ENCODE measurements at regions not wholly inside any gene's neighbourhood (a gene's known extent, or its start where the extent isn't known, plus 50 kb on each side); places are given as distances from the start of the nearest gene placed in this dataset.

DNA sequence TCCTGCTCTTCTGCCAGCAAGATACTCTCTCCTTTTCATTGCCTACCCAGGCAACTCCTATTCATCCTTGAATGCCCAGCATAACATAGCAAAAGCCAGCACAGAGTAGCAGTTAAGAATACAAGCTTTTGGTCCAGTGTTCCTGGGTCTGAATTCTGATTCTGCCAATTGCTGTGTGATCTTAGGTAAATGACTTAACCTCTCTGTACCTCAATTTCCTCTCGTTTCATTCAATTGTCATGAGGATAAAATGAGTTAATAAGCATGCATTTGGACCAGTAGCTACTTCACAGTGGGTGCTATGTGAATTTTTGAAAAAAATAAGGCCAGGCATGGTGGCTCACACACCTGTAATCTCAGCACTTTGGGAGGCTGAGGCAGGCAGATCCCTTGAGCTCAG is 346.0 kb downstream of the BUD13 start:
- no peak for TF ChIP-seq ZFX (IDR thresholded peaks at IDR 0.05; ENCODE audit: borderline replicate concordance)
- TF ChIP-seq, protein P1, sequence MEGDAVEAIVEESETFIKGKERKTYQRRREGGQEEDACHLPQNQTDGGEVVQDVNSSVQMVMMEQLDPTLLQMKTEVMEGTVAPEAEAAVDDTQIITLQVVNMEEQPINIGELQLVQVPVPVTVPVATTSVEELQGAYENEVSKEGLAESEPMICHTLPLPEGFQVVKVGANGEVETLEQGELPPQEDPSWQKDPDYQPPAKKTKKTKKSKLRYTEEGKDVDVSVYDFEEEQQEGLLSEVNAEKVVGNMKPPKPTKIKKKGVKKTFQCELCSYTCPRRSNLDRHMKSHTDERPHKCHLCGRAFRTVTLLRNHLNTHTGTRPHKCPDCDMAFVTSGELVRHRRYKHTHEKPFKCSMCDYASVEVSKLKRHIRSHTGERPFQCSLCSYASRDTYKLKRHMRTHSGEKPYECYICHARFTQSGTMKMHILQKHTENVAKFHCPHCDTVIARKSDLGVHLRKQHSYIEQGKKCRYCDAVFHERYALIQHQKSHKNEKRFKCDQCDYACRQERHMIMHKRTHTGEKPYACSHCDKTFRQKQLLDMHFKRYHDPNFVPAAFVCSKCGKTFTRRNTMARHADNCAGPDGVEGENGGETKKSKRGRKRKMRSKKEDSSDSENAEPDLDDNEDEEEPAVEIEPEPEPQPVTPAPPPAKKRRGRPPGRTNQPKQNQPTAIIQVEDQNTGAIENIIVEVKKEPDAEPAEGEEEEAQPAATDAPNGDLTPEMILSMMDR (IDR thresholded peaks at IDR 0.05), result no peak
- H3K27ac ChIP-seq, result no peak overlapping the region

DNA sequence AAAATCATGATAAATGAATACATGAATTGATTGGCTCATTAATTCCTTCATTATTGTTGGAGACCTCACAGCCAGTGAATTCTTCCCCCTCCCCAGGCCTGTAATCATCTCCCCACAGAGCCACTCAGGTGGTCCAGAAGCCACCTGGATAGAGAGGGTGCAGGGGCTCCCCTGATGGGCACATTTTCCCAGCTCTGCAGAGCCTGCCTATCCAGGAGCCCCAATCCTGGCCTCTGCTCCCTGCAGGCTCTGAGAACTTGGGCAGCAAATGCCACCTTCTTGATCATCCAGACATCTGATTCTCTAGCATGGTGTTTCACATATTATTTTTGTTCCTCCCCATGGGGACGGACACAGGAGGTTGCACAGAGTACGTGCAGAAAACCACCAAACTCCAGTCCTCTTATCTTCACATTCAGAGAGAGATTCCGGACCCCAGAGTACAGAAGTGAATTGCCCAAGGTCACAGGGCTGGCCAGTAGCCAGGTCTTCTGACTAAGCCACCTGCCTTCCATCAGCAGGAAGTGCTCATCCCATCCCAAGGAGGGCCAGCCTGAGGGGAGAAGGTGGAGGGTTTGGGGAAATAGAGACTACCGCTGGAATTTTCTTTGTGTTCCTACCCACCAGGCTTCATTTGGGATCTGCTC is 348.0 kb downstream of the BUD13 start:
- TF ChIP-seq ZFX (IDR thresholded peaks at IDR 0.05; ENCODE audit: borderline replicate concordance), result no peak
- TF ChIP-seq, protein P1 (IDR thresholded peaks at IDR 0.05), result no peak
- H3K27ac ChIP-seq, result no peak overlapping the region

DNA sequence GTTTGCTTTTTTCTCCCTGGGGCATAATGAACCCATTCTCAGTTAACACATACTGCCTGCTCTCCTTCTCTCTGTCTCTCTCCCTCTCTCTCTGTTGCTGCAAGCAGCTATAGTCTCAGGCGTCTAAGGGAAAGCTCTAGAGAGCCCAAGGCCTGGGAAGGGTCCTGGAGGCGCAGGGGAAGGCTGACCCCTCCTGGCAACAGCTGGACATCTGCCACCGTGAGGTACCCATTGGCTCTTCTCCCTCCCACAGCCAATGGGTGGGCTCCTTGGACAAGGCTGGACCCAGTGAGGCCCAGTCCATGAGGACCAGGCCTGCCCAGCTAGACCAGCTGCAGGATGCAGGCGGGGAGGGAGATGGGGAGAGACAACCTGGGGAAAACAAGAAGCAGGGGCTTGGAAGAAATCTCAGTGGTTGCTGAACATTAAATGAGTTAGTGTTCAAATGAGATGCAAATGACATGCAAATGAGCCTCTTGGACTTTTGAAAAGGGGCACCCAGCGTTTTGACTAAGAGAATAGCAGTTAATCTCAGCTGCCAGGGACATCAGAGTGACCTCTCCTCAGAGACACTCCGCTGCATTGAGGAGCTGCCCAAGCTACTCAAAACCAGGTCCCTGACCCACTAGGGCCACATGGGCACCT is 349.7 kb downstream of the BUD13 start:
- no peak overlapping the region for H3K27ac ChIP-seq
- TF ChIP-seq, protein P1 (IDR thresholded peaks at IDR 0.05), result no peak
- TF ChIP-seq ZFX (IDR thresholded peaks at IDR 0.05; ENCODE audit: borderline replicate concordance), result no peak

DNA sequence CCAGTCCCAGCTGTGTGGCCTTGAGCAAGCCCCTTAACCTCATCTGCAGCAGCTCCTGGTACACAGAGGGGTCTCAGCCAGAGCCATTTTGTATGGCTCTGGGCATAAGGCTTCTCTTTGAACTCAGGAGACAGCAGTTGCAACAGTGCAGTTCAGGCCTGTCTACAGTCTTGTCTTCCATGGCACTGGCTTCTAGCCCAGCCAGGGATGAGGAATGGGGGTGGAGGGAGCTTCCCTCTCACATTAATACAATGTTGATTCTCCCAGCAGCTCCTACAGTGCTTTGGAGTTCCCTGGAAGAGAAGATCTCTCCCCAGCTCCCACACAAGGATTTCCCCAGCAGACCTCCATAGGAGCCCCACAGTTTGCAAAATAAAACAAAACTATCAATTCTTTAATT is 350.2 kb downstream of the BUD13 start:
- TF ChIP-seq, protein P1 (IDR thresholded peaks at IDR 0.05), result no peak
- TF ChIP-seq ZFX (IDR thresholded peaks at IDR 0.05; ENCODE audit: borderline replicate concordance), result no peak
- no peak overlapping the region for H3K27ac ChIP-seq

DNA sequence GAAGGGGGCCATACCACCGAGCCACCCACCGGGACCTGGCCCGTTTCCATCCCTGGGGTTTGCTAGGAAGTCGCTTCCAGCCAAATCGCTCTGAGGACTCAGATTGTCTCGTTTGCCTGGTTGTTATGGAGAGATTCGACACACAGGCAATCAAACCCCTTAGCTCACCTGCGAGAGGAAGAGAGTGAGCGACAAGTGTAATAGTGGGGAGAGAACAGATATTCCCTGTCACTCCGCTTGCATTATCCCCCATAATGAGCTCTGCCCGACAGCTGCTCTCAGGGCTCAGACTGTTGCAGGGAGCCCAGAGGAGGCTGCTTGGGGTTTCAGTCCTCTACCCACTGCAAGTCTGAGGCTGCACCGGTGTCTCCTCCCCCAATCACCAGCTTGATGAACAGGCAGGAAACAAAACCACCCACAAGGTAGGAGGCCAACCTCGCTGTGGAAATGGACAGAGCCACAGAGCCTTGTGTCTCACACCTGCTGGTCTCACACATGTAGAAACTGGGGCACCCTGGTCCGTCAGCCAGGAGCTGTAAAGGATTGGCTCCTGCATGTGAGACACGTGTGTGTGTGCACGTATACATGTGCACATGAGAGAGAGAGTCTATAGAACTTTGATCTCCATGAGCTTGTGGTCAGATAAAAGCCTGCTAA is 351.1 kb downstream of the BUD13 start:
- no peak overlapping the region for H3K27ac ChIP-seq
- no peak for TF ChIP-seq ZFX (IDR thresholded peaks at IDR 0.05; ENCODE audit: borderline replicate concordance)
- TF ChIP-seq, protein P1 (IDR thresholded peaks at IDR 0.05), result no peak

DNA sequence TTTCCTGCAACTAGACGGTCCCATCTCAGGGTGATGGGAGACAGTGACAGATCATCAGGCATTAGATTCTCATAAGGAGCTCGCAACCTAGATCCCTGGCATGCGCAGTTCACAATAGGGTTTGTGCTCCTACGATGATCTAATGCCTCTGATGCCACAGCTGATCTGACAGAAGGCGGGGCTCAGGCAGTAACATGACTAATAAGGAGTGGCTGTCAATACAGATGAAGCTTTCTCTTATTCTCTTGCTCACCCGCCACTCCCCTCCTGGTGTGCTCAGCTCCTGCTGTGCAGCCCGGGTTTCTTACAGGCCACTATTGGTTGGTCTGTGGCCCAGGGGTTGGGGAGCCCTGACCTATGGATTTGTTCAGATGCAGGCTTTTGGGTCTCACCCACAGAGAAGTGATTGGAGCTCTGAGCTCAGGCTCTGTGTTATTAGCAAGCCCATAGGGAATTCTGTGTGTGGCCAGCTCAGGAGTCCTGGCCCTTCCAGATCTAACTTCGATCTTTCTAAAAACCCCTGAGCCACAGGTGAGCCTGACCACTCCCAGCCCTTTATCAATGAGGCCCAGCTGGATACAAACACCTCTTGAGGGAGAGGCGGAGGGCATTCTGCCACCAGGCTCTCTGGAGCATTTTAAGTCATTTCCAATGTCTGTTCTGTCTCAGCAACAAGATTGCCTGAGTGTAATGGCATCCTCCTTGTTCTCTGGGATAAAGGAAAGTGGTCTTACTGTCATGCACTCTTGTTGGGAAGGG is 351.8 kb downstream of the BUD13 start:
- no peak overlapping the region for H3K27ac ChIP-seq
- TF ChIP-seq ZFX (IDR thresholded peaks at IDR 0.05; ENCODE audit: borderline replicate concordance), result no peak
- TF ChIP-seq, protein P1 (IDR thresholded peaks at IDR 0.05), result no peak

Data from 22Rv1 (cell line).